Osteocyte (in vitro differentiated cells): ENCODE measurements at regions not wholly inside any gene's neighbourhood (a gene's known extent, or its start where the extent isn't known, plus 50 kb on each side); places are given as distances from the start of the nearest gene placed in this dataset.

ENCODE experiments used
- DNase-seq: peaks from one replicate; pipeline ENCODE4 v3.0.0; 2021; ENCODE audit warnings: mixed read lengths; ENCODE audit not compliant: unreplicated experiment; ENCODE audit errors: extremely low spot score
- H3K27ac Mint-ChIP-seq: one replicate; pipeline ENCODE4 v1.8.0; 2021; ENCODE audit warnings: mild to moderate bottlenecking, mixed read lengths; ENCODE audit not compliant: unreplicated experiment
- H3K27me3 Mint-ChIP-seq: one replicate; pipeline ENCODE4 v1.8.0; 2021; ENCODE audit warnings: mixed read lengths; ENCODE audit not compliant: unreplicated experiment
- H3K36me3 Mint-ChIP-seq: one replicate; pipeline ENCODE4 v1.8.0; 2021; ENCODE audit warnings: mixed read lengths; ENCODE audit not compliant: unreplicated experiment
- H3K4me1 Mint-ChIP-seq: one replicate; pipeline ENCODE4 v1.8.0; 2021; ENCODE audit warnings: mixed read lengths; ENCODE audit not compliant: unreplicated experiment
- H3K4me3 Mint-ChIP-seq: one replicate; pipeline ENCODE4 v1.8.0; 2021; ENCODE audit warnings: mild to moderate bottlenecking, moderate library complexity, mixed read lengths; ENCODE audit not compliant: unreplicated experiment
- H3K9me3 Mint-ChIP-seq: one replicate; pipeline ENCODE4 v1.8.0; 2021; ENCODE audit warnings: mixed read lengths; ENCODE audit not compliant: unreplicated experiment
- CTCF ChIP-seq: fragments of 200-600 bp; sonication (generic); IDR thresholded peaks from 2 replicates; pipeline ENCODE4 v1.5.0; 2021; ENCODE audit warnings: antibody characterized with exemption, mild to moderate bottlenecking, moderate library complexity

GRCh38 chr3:168249550-168250414 lies 154.1 kb upstream of the GOLIM4 start:
- Mint-ChIP-seq H3K9me3 (no peaks in the 10 kb centered on the region), H3K4me1 (peaks cover 17% of the 10 kb centered on the region), H3K4me3 (peak overlapping the region; percentile 93), H3K27me3 (peaks cover 11% of the 10 kb centered on the region), H3K27ac (peak overlapping the region; percentile 81), H3K36me3 (no peaks in the 10 kb centered on the region)
- DNase-seq, result peak; percentile 93
- peak; percentile 71 for TF ChIP-seq CTCF

GRCh38 chr3:168249205-168249549 lies 153.5 kb upstream of the GOLIM4 start:
- peaks cover 17% of the 10 kb centered on the region for H3K4me1 Mint-ChIP-seq
- H3K27me3 Mint-ChIP-seq, result peaks cover 17% of the 10 kb centered on the region
- H3K27ac Mint-ChIP-seq, result peak overlapping the region; percentile 81
- no peak for TF ChIP-seq CTCF
- no peaks in the 10 kb centered on the region for H3K36me3 Mint-ChIP-seq
- H3K4me3 Mint-ChIP-seq, result peak overlapping the region; percentile 93
- DNase-seq, result no peak
- H3K9me3 Mint-ChIP-seq, result no peaks in the 10 kb centered on the region

GRCh38 chr3:168248383-168249204 lies 152.9 kb upstream of the GOLIM4 start:
- TF ChIP-seq CTCF, result no peak
- H3K27ac Mint-ChIP-seq, result peak overlapping the region; percentile 81
- H3K9me3 Mint-ChIP-seq, result no peaks in the 10 kb centered on the region
- H3K27me3 Mint-ChIP-seq, result peaks cover 19% of the 10 kb centered on the region
- DNase-seq, result no peak
- H3K4me1 Mint-ChIP-seq, result peaks cover 17% of the 10 kb centered on the region
- no peaks in the 10 kb centered on the region for H3K36me3 Mint-ChIP-seq
- peak overlapping the region; percentile 93 for H3K4me3 Mint-ChIP-seq

GRCh38 chr3:168241156-168241555 lies 145.4 kb upstream of the GOLIM4 start:
- no peak for DNase-seq
- no peak for TF ChIP-seq CTCF
- Mint-ChIP-seq H3K4me1 (no peaks in the 10 kb centered on the region), H3K36me3 (no peaks in the 10 kb centered on the region), H3K4me3 (no peak overlapping the region), H3K27me3 (peaks cover 63% of the 10 kb centered on the region), H3K9me3 (peaks cover 3% of the 10 kb centered on the region), H3K27ac (no peak overlapping the region)

- no peak for TF ChIP-seq CTCF
- Mint-ChIP-seq H3K9me3 (peaks cover 3% of the 10 kb centered on the region), H3K36me3 (no peaks in the 10 kb centered on the region), H3K4me3 (no peak overlapping the region), H3K27ac (no peak overlapping the region), H3K4me1 (no peaks in the 10 kb centered on the region), H3K27me3 (peaks cover 51% of the 10 kb centered on the region)
- no peak for DNase-seq
Measured at GRCh38 chr3:168239287-168239686, 143.6 kb upstream of the GOLIM4 start.
